H9 (cell line): ENCODE measurements at regions not wholly inside any gene's neighbourhood (a gene's known extent, or its start where the extent isn't known, plus 50 kb on each side); places are given as distances from the start of the nearest gene placed in this dataset.

Experiments used
- DNase-seq: peaks from one replicate; pipeline ENCODE4 v3.0.0-alpha.2; 2017
- H2AFZ ChIP-seq: one replicate; pipeline ENCODE4 v1.6.1; 2013; ENCODE audit warnings: mild to moderate bottlenecking, low read length, control low read depth, moderate library complexity
- H2AK5ac ChIP-seq: 2 replicates; pipeline ENCODE4 v1.6.1; 2013; ENCODE audit warnings: low read length, control low read depth, mixed read lengths; ENCODE audit not compliant: insufficient read length
- H2BK120ac ChIP-seq: one replicate; pipeline ENCODE4 v1.6.1; 2013; ENCODE audit warnings: low read depth, mild to moderate bottlenecking, low read length, control low read depth, inconsistent platforms; ENCODE audit not compliant: poor library complexity, severe bottlenecking
- H2BK12ac ChIP-seq: 2 replicates; pipeline ENCODE4 v1.6.1; 2013; ENCODE audit warnings: low read length, control low read depth, mixed read lengths, low read depth; ENCODE audit not compliant: insufficient read length
- H2BK15ac ChIP-seq: 2 replicates; pipeline ENCODE4 v1.6.1; 2013; ENCODE audit warnings: low read depth, low read length, control low read depth
- H2BK20ac ChIP-seq: one replicate; pipeline ENCODE4 v1.6.1; 2013; ENCODE audit warnings: low read depth, mild to moderate bottlenecking, low read length, control low read depth, inconsistent platforms; ENCODE audit not compliant: poor library complexity, severe bottlenecking
- H2BK5ac ChIP-seq: 2 replicates; pipeline ENCODE4 v1.6.1; 2013; ENCODE audit warnings: low read length, control low read depth, mixed read lengths; ENCODE audit not compliant: insufficient read length
- H3K14ac ChIP-seq: 2 replicates; pipeline ENCODE4 v1.6.1; 2013; ENCODE audit warnings: low read length, control low read depth; ENCODE audit not compliant: insufficient read depth
- H3K18ac ChIP-seq: 2 replicates; pipeline ENCODE4 v1.6.1; 2013; ENCODE audit warnings: low read depth, mild to moderate bottlenecking, mixed read lengths, low read length, control low read depth; ENCODE audit not compliant: insufficient read length
- H3K23ac ChIP-seq: 2 replicates; pipeline ENCODE4 v1.6.1; 2013; ENCODE audit warnings: low read length, control low read depth, mixed read lengths, low read depth; ENCODE audit not compliant: insufficient read length
- H3K23me2 ChIP-seq: 2 replicates; pipeline ENCODE4 v1.6.1; 2013; ENCODE audit warnings: low read depth, mild to moderate bottlenecking, mixed read lengths, low read length, control low read depth; ENCODE audit not compliant: insufficient read length, poor library complexity, severe bottlenecking
- H3K27ac ChIP-seq: 2 replicates; pipeline ENCODE4 v1.5.1; 2013; ENCODE audit warnings: low read length, control low read depth, mixed read lengths, low read depth; ENCODE audit not compliant: insufficient read length
- H3K27me3 ChIP-seq: 2 replicates; pipeline ENCODE4 v1.6.1; 2013; ENCODE audit warnings: low read length, control low read depth, inconsistent platforms; ENCODE audit not compliant: insufficient read depth
- H3K4ac ChIP-seq: 2 replicates; pipeline ENCODE4 v1.6.1; 2013; ENCODE audit warnings: low read depth, mild to moderate bottlenecking, control low read depth, inconsistent platforms, low read length, moderate library complexity
- H3K4me1 ChIP-seq: 2 replicates; pipeline ENCODE4 v1.6.1; 2013; ENCODE audit warnings: low read length, control low read depth, inconsistent platforms; ENCODE audit not compliant: insufficient read depth
- H3K4me2 ChIP-seq: 2 replicates; pipeline ENCODE4 v1.6.1; 2013; ENCODE audit warnings: low read length, control low read depth, mixed read lengths; ENCODE audit not compliant: insufficient read length, insufficient read depth
- H3K56ac ChIP-seq: 2 replicates; pipeline ENCODE4 v1.6.1; 2013; ENCODE audit warnings: low read depth, mild to moderate bottlenecking, mixed read lengths, low read length, control low read depth; ENCODE audit not compliant: insufficient read length
- H3K79me1 ChIP-seq: 2 replicates; pipeline ENCODE4 v1.6.1; 2013; ENCODE audit warnings: low read depth, mild to moderate bottlenecking, moderate library complexity, low read length, control low read depth, inconsistent platforms; ENCODE audit not compliant: insufficient read depth, poor library complexity, severe bottlenecking
- H3K79me2 ChIP-seq: 2 replicates; pipeline ENCODE4 v1.6.1; 2013; ENCODE audit warnings: low read length, control low read depth, inconsistent platforms; ENCODE audit not compliant: insufficient read depth
- H3K9ac ChIP-seq: 2 replicates; pipeline ENCODE4 v1.6.1; 2013; ENCODE audit warnings: low read length, control low read depth, mixed read lengths; ENCODE audit not compliant: insufficient read length; ENCODE audit errors: extremely low read depth
- H3K9me3 ChIP-seq: one replicate; pipeline ENCODE4 v1.6.1; 2013; ENCODE audit warnings: low read depth, low read length, inconsistent platforms; ENCODE audit not compliant: control insufficient read depth
- H3T11ph ChIP-seq: one replicate; pipeline ENCODE4 v1.6.1; 2013; ENCODE audit warnings: mild to moderate bottlenecking, low read length, control low read depth, inconsistent platforms
- H4K20me1 ChIP-seq: one replicate; pipeline ENCODE4 v1.6.1; 2013; ENCODE audit not compliant: control insufficient read depth, insufficient read length, insufficient read depth
- H4K5ac ChIP-seq: 2 replicates; pipeline ENCODE4 v1.6.1; 2013; ENCODE audit warnings: low read depth, mild to moderate bottlenecking, mixed read lengths, low read length, control low read depth; ENCODE audit not compliant: insufficient read length
- H4K8ac ChIP-seq: replicated peaks from 2 replicates; pipeline ENCODE4 v1.6.1; 2013; ENCODE audit warnings: low read length, control low read depth, mixed read lengths, low read depth; ENCODE audit not compliant: insufficient read length
- H4K91ac ChIP-seq: 2 replicates; pipeline ENCODE4 v1.6.1; 2013; ENCODE audit warnings: low read depth, mild to moderate bottlenecking, moderate library complexity, mixed read lengths, low read length, control low read depth; ENCODE audit not compliant: insufficient read length
- H3K27ac Mint-ChIP-seq, 3 experiments: 2 replicates in 2 of 3; 3 replicates in 1 of 3; pipeline ENCODE4 v1.8.0; 2020 to 2021; ENCODE audit warnings: mixed read lengths in 3 of 3, mild to moderate bottlenecking in 1 of 3, moderate library complexity in 1 of 3
- H3K27me3 Mint-ChIP-seq: 2 replicates; pipeline ENCODE4 v1.8.0; 2021; ENCODE audit warnings: low read depth, mild to moderate bottlenecking, moderate library complexity, mixed read lengths
- H3K36me3 Mint-ChIP-seq, 3 experiments: 2 replicates in 2 of 3; 3 replicates in 1 of 3; pipeline ENCODE4 v1.8.0; 2020 to 2021; ENCODE audit warnings: low read depth in 3 of 3, mixed read lengths in 3 of 3; ENCODE audit not compliant: insufficient read depth in 1 of 3
- H3K4me1 Mint-ChIP-seq, 2 experiments: 2 replicates each; pipeline ENCODE4 v1.8.0; 2020; ENCODE audit warnings: mixed read lengths in 2 of 2
- H3K4me3 Mint-ChIP-seq, 2 experiments: 2 replicates in 1 of 2; 3 replicates in 1 of 2; pipeline ENCODE4 v1.8.0; 2020 to 2021; ENCODE audit warnings: mild to moderate bottlenecking in 2 of 2, mixed read lengths in 2 of 2, moderate library complexity in 1 of 2
- H3K9me3 Mint-ChIP-seq, 2 experiments: 2 replicates in 1 of 2; 3 replicates in 1 of 2; pipeline ENCODE4 v1.8.0; 2020; ENCODE audit warnings: mild to moderate bottlenecking in 2 of 2, mixed read lengths in 2 of 2, moderate library complexity in 1 of 2
- WGBS: extraction: QIAGEN DNeasy Blood & Tissue Kit; methylation state at CpG from one replicate; pipeline ENCODE4 v1.1.7; 2013; ENCODE audit warnings: missing lambda C conversion rate, low lambda C conversion rate, mixed read lengths; ENCODE audit not compliant: insufficient read length; ENCODE audit errors: extremely low coverage; 5-methylcytosine and 5-hydroxymethylcytosine counted together
- TF ChIP-seq, protein P1 (sequence below): fragments of 200-600 bp; sonication (generic); conservative IDR thresholded peaks from 3 replicates; pipeline ENCODE4 v1.8.0; 2021; ENCODE audit warnings: antibody characterized with exemption, mild to moderate bottlenecking

DNA sequence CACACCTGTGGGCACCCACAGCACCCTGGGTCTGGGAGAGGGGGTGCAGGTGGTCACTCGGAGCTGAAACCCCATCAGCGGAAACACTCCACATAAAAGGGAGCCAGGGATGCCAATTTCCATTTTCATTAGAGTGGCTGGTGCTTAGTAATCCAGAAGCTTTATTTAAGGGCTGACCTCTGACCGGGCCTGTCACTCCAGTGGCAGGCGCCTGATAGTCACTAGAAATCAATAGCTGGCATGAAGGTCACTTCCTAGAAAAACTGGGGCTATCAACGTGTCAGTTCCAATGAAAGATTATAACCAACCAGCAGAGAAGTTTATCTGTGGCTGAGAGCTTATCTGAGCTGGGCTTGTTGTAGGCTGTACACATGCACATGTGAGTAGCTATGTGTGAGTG lies 333.7 kb upstream of the SKOR2 start:
- no peak overlapping the region for H3K18ac ChIP-seq
- Mint-ChIP-seq H3K4me3 (no peak overlapping the region), H3K9me3 (no peaks in the 10 kb centered on the region), H3K36me3 (no peaks in the 10 kb centered on the region), H3K27ac (no peak overlapping the region), H3K4me1 (peaks cover 3 to 9% of the 10 kb centered on the region in 2 experiments; a peak in 3 of 4 replicates), H3K27me3 (no peaks in the 10 kb centered on the region; the same call in 1 of the 2 replicates)
- H2BK12ac ChIP-seq = no peak overlapping the region
- H3K4me1 ChIP-seq = no peaks in the 10 kb centered on the region
- no peaks in the 10 kb centered on the region for H3K27me3 ChIP-seq
- H4K5ac ChIP-seq = no peak overlapping the region
- H2BK15ac ChIP-seq = no peak overlapping the region
- no peak overlapping the region for H2AFZ ChIP-seq
- no CpG with 5 or more reads among the region's 5 CpGs for WGBS
- H3K23me2 ChIP-seq = no peaks in the 10 kb centered on the region
- H3K79me1 ChIP-seq = no peaks in the 10 kb centered on the region
- H2AK5ac ChIP-seq = no peak overlapping the region
- H2BK120ac ChIP-seq = no peak overlapping the region
- H3K14ac ChIP-seq = no peak overlapping the region
- H3K9ac ChIP-seq = no peak overlapping the region
- H3K9me3 ChIP-seq = no peaks in the 10 kb centered on the region
- H4K91ac ChIP-seq = no peak overlapping the region
- H4K8ac ChIP-seq = no peak overlapping the region
- H3T11ph ChIP-seq = no peak overlapping the region
- no peak overlapping the region for H3K23ac ChIP-seq
- no peak for DNase-seq
- H3K4me2 ChIP-seq = no peak overlapping the region
- H3K4ac ChIP-seq = no peak overlapping the region
- no peak overlapping the region for H2BK5ac ChIP-seq
- H3K79me2 ChIP-seq = no peaks in the 10 kb centered on the region
- H2BK20ac ChIP-seq = no peak overlapping the region
- H3K56ac ChIP-seq = no peak overlapping the region
- no peak overlapping the region for H3K27ac ChIP-seq
- TF ChIP-seq, protein P1, sequence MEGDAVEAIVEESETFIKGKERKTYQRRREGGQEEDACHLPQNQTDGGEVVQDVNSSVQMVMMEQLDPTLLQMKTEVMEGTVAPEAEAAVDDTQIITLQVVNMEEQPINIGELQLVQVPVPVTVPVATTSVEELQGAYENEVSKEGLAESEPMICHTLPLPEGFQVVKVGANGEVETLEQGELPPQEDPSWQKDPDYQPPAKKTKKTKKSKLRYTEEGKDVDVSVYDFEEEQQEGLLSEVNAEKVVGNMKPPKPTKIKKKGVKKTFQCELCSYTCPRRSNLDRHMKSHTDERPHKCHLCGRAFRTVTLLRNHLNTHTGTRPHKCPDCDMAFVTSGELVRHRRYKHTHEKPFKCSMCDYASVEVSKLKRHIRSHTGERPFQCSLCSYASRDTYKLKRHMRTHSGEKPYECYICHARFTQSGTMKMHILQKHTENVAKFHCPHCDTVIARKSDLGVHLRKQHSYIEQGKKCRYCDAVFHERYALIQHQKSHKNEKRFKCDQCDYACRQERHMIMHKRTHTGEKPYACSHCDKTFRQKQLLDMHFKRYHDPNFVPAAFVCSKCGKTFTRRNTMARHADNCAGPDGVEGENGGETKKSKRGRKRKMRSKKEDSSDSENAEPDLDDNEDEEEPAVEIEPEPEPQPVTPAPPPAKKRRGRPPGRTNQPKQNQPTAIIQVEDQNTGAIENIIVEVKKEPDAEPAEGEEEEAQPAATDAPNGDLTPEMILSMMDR = no peak
- H4K20me1 ChIP-seq = no peaks in the 10 kb centered on the region
